ENCODE measurements at regions not wholly inside any gene's neighbourhood (a gene's known extent, or its start where the extent isn't known, plus 50 kb on each side); places are given as distances from the start of the nearest gene placed in this dataset.

DNA sequence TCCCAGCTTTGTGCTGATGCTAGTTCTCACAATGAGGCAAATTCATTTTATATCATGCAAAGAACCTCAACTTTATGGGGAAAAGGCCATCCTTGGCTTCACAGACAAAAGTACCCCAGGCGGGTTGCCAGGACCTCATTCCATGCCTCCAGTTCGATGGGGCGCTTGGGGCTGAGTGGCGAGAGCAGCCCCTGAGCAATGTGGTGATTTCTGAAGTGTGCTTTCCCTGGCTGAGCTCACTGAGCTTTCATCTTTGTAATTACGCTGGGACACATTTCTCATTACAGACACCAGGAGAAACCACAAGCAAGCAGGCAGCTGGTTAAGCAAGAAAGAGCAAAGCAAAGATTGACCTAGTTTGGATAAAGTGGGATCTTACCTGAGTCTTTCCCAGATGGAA lies 301.5 kb upstream of the CDH4 start:
- Histone ChIP-seq H3F3A (ENCODE audit: low read depth) (no peaks in the 10 kb centered on the region), H3K9ac (no peak overlapping the region), H3K4me2 (no peak overlapping the region), H3K27me3 (peaks cover 9% of the 10 kb centered on the region), H2AFZ (replicated peaks) (no peak overlapping the region), H3K9me3 (ENCODE audit: low read depth) (no peaks in the 10 kb centered on the region), H3K79me2 (ENCODE audit: low read depth) (no peaks in the 10 kb centered on the region), H4K20me1 (ENCODE audit: low read depth) (no peaks in the 10 kb centered on the region), H3K36me3 (no peaks in the 10 kb centered on the region), H3K4me1 (no peaks in the 10 kb centered on the region), H3K4me3 (no peak overlapping the region), H3K27ac (no peak overlapping the region)
- Mint-ChIP-seq H3K36me3 (no peaks in the 10 kb centered on the region), H3K9me3 (no peaks in the 10 kb centered on the region), H3K4me3 (no peak overlapping the region), H3K27me3 (ENCODE audit: insufficient read depth, low read depth) (peaks cover 11% of the 10 kb centered on the region), H3K27ac (no peak overlapping the region), H3K4me1 (peaks cover 20% of the 10 kb centered on the region)
- TF ChIP-seq, protein P1, sequence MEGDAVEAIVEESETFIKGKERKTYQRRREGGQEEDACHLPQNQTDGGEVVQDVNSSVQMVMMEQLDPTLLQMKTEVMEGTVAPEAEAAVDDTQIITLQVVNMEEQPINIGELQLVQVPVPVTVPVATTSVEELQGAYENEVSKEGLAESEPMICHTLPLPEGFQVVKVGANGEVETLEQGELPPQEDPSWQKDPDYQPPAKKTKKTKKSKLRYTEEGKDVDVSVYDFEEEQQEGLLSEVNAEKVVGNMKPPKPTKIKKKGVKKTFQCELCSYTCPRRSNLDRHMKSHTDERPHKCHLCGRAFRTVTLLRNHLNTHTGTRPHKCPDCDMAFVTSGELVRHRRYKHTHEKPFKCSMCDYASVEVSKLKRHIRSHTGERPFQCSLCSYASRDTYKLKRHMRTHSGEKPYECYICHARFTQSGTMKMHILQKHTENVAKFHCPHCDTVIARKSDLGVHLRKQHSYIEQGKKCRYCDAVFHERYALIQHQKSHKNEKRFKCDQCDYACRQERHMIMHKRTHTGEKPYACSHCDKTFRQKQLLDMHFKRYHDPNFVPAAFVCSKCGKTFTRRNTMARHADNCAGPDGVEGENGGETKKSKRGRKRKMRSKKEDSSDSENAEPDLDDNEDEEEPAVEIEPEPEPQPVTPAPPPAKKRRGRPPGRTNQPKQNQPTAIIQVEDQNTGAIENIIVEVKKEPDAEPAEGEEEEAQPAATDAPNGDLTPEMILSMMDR (IDR thresholded peaks at IDR 0.05) = no peak
- no peak for TF ChIP-seq EZH2phosphoT487 (IDR thresholded peaks at IDR 0.05)
- no peak for TF ChIP-seq EZH2 (IDR thresholded peaks at IDR 0.05)
- DNase-seq (ENCODE audit: low spot score) = no peak

DNA sequence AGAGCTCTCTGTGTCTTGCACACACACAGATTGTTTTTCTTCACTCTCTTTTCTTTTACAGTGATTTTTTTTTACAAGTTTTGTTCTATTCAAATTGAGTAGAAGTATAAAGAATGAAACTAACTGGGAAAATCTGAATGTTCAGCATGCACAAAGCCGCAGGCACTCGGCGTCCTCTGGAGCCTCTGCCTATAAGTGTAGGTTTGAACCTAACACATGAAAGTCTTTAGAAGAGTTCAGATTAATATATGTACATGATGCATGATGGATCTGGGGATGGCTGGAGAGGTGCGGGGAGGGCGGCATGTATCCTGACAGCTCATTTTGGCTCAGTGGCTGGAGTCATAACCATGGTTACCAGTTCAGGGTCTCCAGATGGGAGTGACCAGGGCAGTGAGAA lies 301.1 kb upstream of the CDH4 start:
- Histone ChIP-seq H3K9me3 (ENCODE audit: low read depth) (no peaks in the 10 kb centered on the region), H3K9ac (no peak overlapping the region), H3K27ac (no peak overlapping the region), H3K36me3 (no peaks in the 10 kb centered on the region), H3K4me1 (no peaks in the 10 kb centered on the region), H3K79me2 (ENCODE audit: low read depth) (no peaks in the 10 kb centered on the region), H3K4me2 (no peak overlapping the region), H2AFZ (replicated peaks) (no peak overlapping the region), H3F3A (ENCODE audit: low read depth) (no peaks in the 10 kb centered on the region), H4K20me1 (ENCODE audit: low read depth) (no peaks in the 10 kb centered on the region), H3K27me3 (peaks cover 13% of the 10 kb centered on the region), H3K4me3 (no peak overlapping the region)
- Mint-ChIP-seq H3K4me1 (peaks cover 20% of the 10 kb centered on the region), H3K27me3 (ENCODE audit: insufficient read depth, low read depth) (peaks cover 11% of the 10 kb centered on the region), H3K36me3 (no peaks in the 10 kb centered on the region), H3K9me3 (no peaks in the 10 kb centered on the region), H3K4me3 (no peak overlapping the region), H3K27ac (no peak overlapping the region)
- DNase-seq (ENCODE audit: low spot score) = no peak
- TF ChIP-seq EZH2 (IDR thresholded peaks at IDR 0.05) (no peak), EZH2phosphoT487 (IDR thresholded peaks at IDR 0.05) (no peak)
- TF ChIP-seq, protein P1 (IDR thresholded peaks at IDR 0.05) = no peak

DNA sequence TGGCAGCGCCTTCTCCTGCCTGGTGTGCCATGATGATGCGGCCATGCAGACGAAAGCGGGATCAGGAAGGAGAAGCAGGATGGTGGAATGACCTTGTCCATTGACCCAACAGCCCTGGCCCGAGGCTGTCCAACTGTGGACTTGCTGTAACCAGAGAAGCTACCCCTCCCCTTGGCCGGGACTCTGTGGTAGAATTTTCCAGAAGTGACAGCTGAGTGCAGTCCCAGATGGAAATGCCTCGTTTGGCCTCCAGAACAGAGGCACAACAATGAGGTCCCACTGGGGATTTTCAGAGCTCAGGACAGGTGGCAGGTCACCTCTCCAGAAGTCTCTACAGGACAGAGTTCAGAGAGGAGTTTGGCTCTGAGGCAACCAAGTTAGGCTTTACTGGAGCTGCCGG lies 299.2 kb upstream of the CDH4 start:
- no peaks in the 10 kb centered on the region for H3K36me3 ChIP-seq
- H3K36me3 Mint-ChIP-seq = no peaks in the 10 kb centered on the region
- H3K4me1 ChIP-seq = no peaks in the 10 kb centered on the region
- no peaks in the 10 kb centered on the region for H4K20me1 ChIP-seq (ENCODE audit: low read depth)
- peaks cover 20% of the 10 kb centered on the region for H3K27me3 ChIP-seq
- no peaks in the 10 kb centered on the region for H3K79me2 ChIP-seq (ENCODE audit: low read depth)
- no peak overlapping the region for H3K27ac Mint-ChIP-seq
- no peaks in the 10 kb centered on the region for H3K9me3 ChIP-seq (ENCODE audit: low read depth)
- H3K27ac ChIP-seq = no peak overlapping the region
- no peaks in the 10 kb centered on the region for H3K9me3 Mint-ChIP-seq
- H3K4me2 ChIP-seq = no peak overlapping the region
- H3K27me3 Mint-ChIP-seq (ENCODE audit: insufficient read depth, low read depth) = peaks cover 9% of the 10 kb centered on the region
- H3K4me3 ChIP-seq = no peak overlapping the region
- no peak for DNase-seq (ENCODE audit: low spot score)
- H2AFZ ChIP-seq (replicated peaks) = no peak overlapping the region
- H3K9ac ChIP-seq = no peak overlapping the region
- H3F3A ChIP-seq (ENCODE audit: low read depth) = no peaks in the 10 kb centered on the region
- H3K4me3 Mint-ChIP-seq = no peak overlapping the region
- no peak for TF ChIP-seq EZH2 (IDR thresholded peaks at IDR 0.05)
- TF ChIP-seq, protein P1 (IDR thresholded peaks at IDR 0.05) = no peak
- no peak for TF ChIP-seq EZH2phosphoT487 (IDR thresholded peaks at IDR 0.05)
- peaks cover 20% of the 10 kb centered on the region for H3K4me1 Mint-ChIP-seq
